ENCODE measurements at regions not wholly inside any gene's neighbourhood (a gene's known extent, or its start where the extent isn't known, plus 50 kb on each side); places are given as distances from the start of the nearest gene placed in this dataset.

GRCh38 chr9:28888806-28889205 is 1315.5 kb upstream of the C9orf72 start:
- DNase-seq (ENCODE audit: low spot score in 2 of 2): no peak
- TF ChIP-seq CTCF (IDR thresholded peaks at IDR 0.05): no peak
- Histone ChIP-seq H3K27me3 (no peaks in the 10 kb centered on the region), H3K4me1 (no peaks in the 10 kb centered on the region), H3K36me3 (no peaks in the 10 kb centered on the region), H3K27ac (no peak overlapping the region), H3K4me3 (no peak overlapping the region), H3K9me3 (no peaks in the 10 kb centered on the region)
- intact Hi-C loops (cut with DNase I): no loop called here

GRCh38 chr9:28892538-28892937 is 1319.3 kb upstream of the C9orf72 start:
- Histone ChIP-seq H3K36me3 (no peaks in the 10 kb centered on the region), H3K27ac (no peak overlapping the region), H3K4me3 (no peak overlapping the region), H3K27me3 (no peaks in the 10 kb centered on the region), H3K4me1 (no peaks in the 10 kb centered on the region), H3K9me3 (no peaks in the 10 kb centered on the region)
- no peak for DNase-seq (ENCODE audit: low spot score in 2 of 2)
- intact Hi-C loops (cut with DNase I): no loop called here
- TF ChIP-seq CTCF (IDR thresholded peaks at IDR 0.05): no peak

GRCh38 chr9:28899267-28899666 is 1326.0 kb upstream of the C9orf72 start:
- TF ChIP-seq CTCF (IDR thresholded peaks at IDR 0.05): no peak
- Histone ChIP-seq H3K9me3 (peaks cover 0 to 7% of the 10 kb centered on the region in 2 donors), H3K27ac (no peak overlapping the region), H3K36me3 (no peaks in the 10 kb centered on the region), H3K4me3 (no peak overlapping the region), H3K27me3 (no peaks in the 10 kb centered on the region), H3K4me1 (no peaks in the 10 kb centered on the region)
- intact Hi-C loops (cut with DNase I): no loop called here
- no peak for DNase-seq (ENCODE audit: low spot score in 2 of 2)

- TF ChIP-seq CTCF (IDR thresholded peaks at IDR 0.05): no peak
- H3K4me1 ChIP-seq: no peaks in the 10 kb centered on the region
- H3K27ac ChIP-seq: no peak overlapping the region
- no peaks in the 10 kb centered on the region for H3K27me3 ChIP-seq
- no peaks in the 10 kb centered on the region for H3K36me3 ChIP-seq
- no peak for DNase-seq (ENCODE audit: low spot score in 2 of 2)
- H3K9me3 ChIP-seq: peaks cover 0 to 7% of the 10 kb centered on the region in 2 donors
- intact Hi-C loops (cut with DNase I): no loop called here
- H3K4me3 ChIP-seq: no peak overlapping the region
Measured at GRCh38 chr9:28899926-28900325, 1326.6 kb upstream of the C9orf72 start.

GRCh38 chr9:28900406-28900805 is 1327.1 kb upstream of the C9orf72 start:
- Histone ChIP-seq H3K9me3 (peaks cover 0 to 7% of the 10 kb centered on the region in 2 donors), H3K36me3 (no peaks in the 10 kb centered on the region), H3K27ac (no peak overlapping the region), H3K4me1 (no peaks in the 10 kb centered on the region), H3K4me3 (no peak overlapping the region), H3K27me3 (no peaks in the 10 kb centered on the region)
- no peak for DNase-seq (ENCODE audit: low spot score in 2 of 2)
- no peak for TF ChIP-seq CTCF (IDR thresholded peaks at IDR 0.05)
- intact Hi-C loops (cut with DNase I): no loop called here

GRCh38 chr9:28909526-28909925 is 1336.2 kb upstream of the C9orf72 start:
- Histone ChIP-seq H3K27ac (no peak overlapping the region), H3K4me1 (no peaks in the 10 kb centered on the region), H3K27me3 (no peaks in the 10 kb centered on the region), H3K4me3 (no peak overlapping the region), H3K36me3 (no peaks in the 10 kb centered on the region), H3K9me3 (no peaks in the 10 kb centered on the region)
- intact Hi-C loops (cut with DNase I): no loop called here
- no peak for DNase-seq (ENCODE audit: low spot score in 2 of 2)
- no peak for TF ChIP-seq CTCF (IDR thresholded peaks at IDR 0.05)

Data from ascending aorta (tissue), 2 donors.